ENCODE measurements at regions not wholly inside any gene's neighbourhood (a gene's known extent, or its start where the extent isn't known, plus 50 kb on each side); places are given as distances from the start of the nearest gene placed in this dataset.

GRCh38 chr10:62705789-62706188 is 98.7 kb upstream of the ADO start:
- Histone ChIP-seq H3K4me3 (no peak overlapping the region), H3K4me1 (no peaks in the 10 kb centered on the region), H3K27me3 (no peaks in the 10 kb centered on the region), H3K9me3 (no peaks in the 10 kb centered on the region), H3K36me3 (no peaks in the 10 kb centered on the region), H3K27ac (no peak overlapping the region)
- DNase-seq (ENCODE audit: low spot score in 2 of 2), result no peak
- intact Hi-C loops (cut with DNase I; ENCODE audit: low total_unique reads), result no loop called here
- TF ChIP-seq POLR2AphosphoS5 (IDR thresholded peaks at IDR 0.05) (no peak), CTCF (IDR thresholded peaks at IDR 0.05) (no peak), POLR2A (IDR thresholded peaks at IDR 0.05) (no peak)

- no peak overlapping the region for H3K27ac ChIP-seq
- TF ChIP-seq POLR2A (IDR thresholded peaks at IDR 0.05) (no peak), POLR2AphosphoS5 (IDR thresholded peaks at IDR 0.05) (no peak), CTCF (IDR thresholded peaks at IDR 0.05) (no peak)
- H3K4me3 ChIP-seq, result no peak overlapping the region
- no peak for DNase-seq (ENCODE audit: low spot score in 2 of 2)
- intact Hi-C loops (cut with DNase I; ENCODE audit: low total_unique reads), result no loop called here
- no peaks in the 10 kb centered on the region for H3K9me3 ChIP-seq
- no peaks in the 10 kb centered on the region for H3K4me1 ChIP-seq
- H3K36me3 ChIP-seq, result no peaks in the 10 kb centered on the region
- no peaks in the 10 kb centered on the region for H3K27me3 ChIP-seq
Observed at GRCh38 chr10:62707810-62708209, 96.7 kb upstream of the ADO start.

- H3K36me3 ChIP-seq, result no peaks in the 10 kb centered on the region
- H3K9me3 ChIP-seq, result no peaks in the 10 kb centered on the region
- no peak overlapping the region for H3K4me3 ChIP-seq
- TF ChIP-seq CTCF (IDR thresholded peaks at IDR 0.05), result no peak
- no peak for TF ChIP-seq POLR2AphosphoS5 (IDR thresholded peaks at IDR 0.05)
- TF ChIP-seq POLR2A (IDR thresholded peaks at IDR 0.05), result no peak
- H3K4me1 ChIP-seq, result no peaks in the 10 kb centered on the region
- H3K27ac ChIP-seq, result no peak overlapping the region
- no peak for DNase-seq (ENCODE audit: low spot score in 2 of 2)
- intact Hi-C loops (cut with DNase I; ENCODE audit: low total_unique reads), result no loop called here
- no peaks in the 10 kb centered on the region for H3K27me3 ChIP-seq
Observed at GRCh38 chr10:62708569-62708968, 96.0 kb upstream of the ADO start.

GRCh38 chr10:62709200-62709599 is 95.3 kb upstream of the ADO start:
- no peaks in the 10 kb centered on the region for H3K27me3 ChIP-seq
- H3K4me3 ChIP-seq, result no peak overlapping the region
- intact Hi-C loops (cut with DNase I; ENCODE audit: low total_unique reads), result no loop called here
- TF ChIP-seq POLR2A (IDR thresholded peaks at IDR 0.05), result no peak
- no peaks in the 10 kb centered on the region for H3K36me3 ChIP-seq
- no peak for DNase-seq (ENCODE audit: low spot score in 2 of 2)
- H3K27ac ChIP-seq, result no peak overlapping the region
- no peaks in the 10 kb centered on the region for H3K9me3 ChIP-seq
- no peaks in the 10 kb centered on the region for H3K4me1 ChIP-seq

- intact Hi-C loops (cut with DNase I; ENCODE audit: low total_unique reads), result no loop called here
- DNase-seq (ENCODE audit: low spot score in 2 of 2), result no peak
- Histone ChIP-seq H3K27ac (no peak overlapping the region), H3K9me3 (no peaks in the 10 kb centered on the region), H3K4me1 (no peaks in the 10 kb centered on the region), H3K4me3 (no peak overlapping the region), H3K27me3 (no peaks in the 10 kb centered on the region), H3K36me3 (no peaks in the 10 kb centered on the region)
- TF ChIP-seq POLR2AphosphoS5 (IDR thresholded peaks at IDR 0.05), result no peak
- no peak for TF ChIP-seq POLR2A (IDR thresholded peaks at IDR 0.05)
- TF ChIP-seq CTCF (IDR thresholded peaks at IDR 0.05), result no peak
Observed at GRCh38 chr10:62710182-62710581, 94.3 kb upstream of the ADO start.

- H3K27ac ChIP-seq, result no peak overlapping the region
- H3K36me3 ChIP-seq, result no peaks in the 10 kb centered on the region
- no peaks in the 10 kb centered on the region for H3K9me3 ChIP-seq
- no peak overlapping the region for H3K4me3 ChIP-seq
- intact Hi-C loops (cut with DNase I; ENCODE audit: low total_unique reads), result no loop called here
- no peaks in the 10 kb centered on the region for H3K4me1 ChIP-seq
- H3K27me3 ChIP-seq, result no peaks in the 10 kb centered on the region
- no peak for TF ChIP-seq POLR2AphosphoS5 (IDR thresholded peaks at IDR 0.05)
- DNase-seq (ENCODE audit: low spot score in 2 of 2), result no peak
Observed at GRCh38 chr10:62715383-62715782, 89.1 kb upstream of the ADO start.

Data from breast epithelium (tissue), 4 donors.